Body of pancreas (tissue), 4 donors: ENCODE measurements at regions not wholly inside any gene's neighbourhood (a gene's known extent, or its start where the extent isn't known, plus 50 kb on each side); places are given as distances from the start of the nearest gene placed in this dataset.

Experiments
- ATAC-seq: fragments of 150-250 bp; one replicate; pipeline ENCODE4 v1.9.1; 2016
- DNase-seq, 4 donors: peaks; one replicate each; pipeline ENCODE4 v3.0.0-alpha.2; 2019
- H3K27ac ChIP-seq, 4 donors: fragments of 200-600 bp; sonication (generic); 1 replicate in 3 of 4; 2 replicates in 1 of 4; pipeline versions ENCODE4 v1.5.1 to v1.6.1; 2016 to 2019; ENCODE audit warnings: mild to moderate bottlenecking in 1 of 4, mixed read lengths in 1 of 4, moderate library complexity in 1 of 4
- H3K27me3 ChIP-seq, 2 donors: fragments of 200-600 bp; sonication (generic); one replicate each; pipeline ENCODE4 v1.6.0; 2016; ENCODE audit warnings: mild to moderate bottlenecking in 1 of 2
- H3K36me3 ChIP-seq, 2 donors: fragments of 200-600 bp; sonication (generic); replicated peaks in 1 of 2; 2 replicates each; pipeline ENCODE4 v1.5.1; 2016; ENCODE audit warnings: low read depth in 2 of 2; ENCODE audit not compliant: insufficient read depth in 1 of 2
- H3K4me1 ChIP-seq: fragments of 200-600 bp; sonication (generic); one replicate; pipeline ENCODE4 v1.6.0; 2016
- H3K4me3 ChIP-seq, 2 donors: fragments of 200-600 bp; sonication (generic); 1 replicate in 1 of 2; 2 replicates in 1 of 2; pipeline ENCODE4 v1.5.1; 2016 to 2019
- H3K9me3 ChIP-seq, 3 donors: fragments of 200-600 bp; sonication (generic); 1 replicate in 2 of 3; 2 replicates in 1 of 3; pipeline ENCODE4 v1.5.1; 2016
- POLR2A ChIP-seq, 3 donors: fragments of 450-650 bp; IDR thresholded peaks; one replicate each; pipeline ENCODE4 v1.6.1; 2016; ENCODE audit warnings: antibody characterized with exemption in 3 of 3, mild to moderate bottlenecking in 2 of 3
- WGBS, 2 donors: methylation state at CpG; one replicate each; pipeline ENCODE4 v1.1.5; 2017; 5-methylcytosine and 5-hydroxymethylcytosine counted together
- intact Hi-C: fragments of 100-400 bp; cut with DNase I; formaldehyde crosslinking; loops from one replicate; pipeline ENCODE4 v1.15.1; 2023
- TF ChIP-seq, protein P1 (sequence below), 7 experiments: fragments of 450-650 bp in 4 of 7; fragments of 200-600 bp in 3 of 7; sonication (generic) in 3 of 7; IDR thresholded peaks; one replicate each; pipeline ENCODE4 v1.5.1; 2016 to 2019; ENCODE audit warnings: antibody characterized with exemption in 7 of 7

DNA sequence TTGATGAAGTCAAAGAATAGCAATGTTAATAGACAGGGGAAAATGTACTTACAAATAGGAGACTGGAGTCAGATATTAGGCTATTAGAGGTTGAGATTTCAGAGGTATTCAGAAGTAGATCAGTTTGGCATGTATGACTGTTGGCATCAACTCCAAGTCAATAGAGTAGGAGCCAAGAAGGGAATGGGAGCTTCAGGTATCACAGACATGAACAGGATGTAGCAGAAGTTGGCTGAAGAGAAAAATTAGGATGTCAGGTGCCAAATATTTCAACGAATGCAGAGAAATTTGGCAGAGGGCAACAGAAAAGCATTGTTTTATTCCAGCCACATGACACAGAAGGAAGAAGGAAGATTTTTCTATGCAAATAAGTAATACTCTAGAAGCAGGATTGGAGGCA is 69.7 kb downstream of the GLYATL1 start:
- no peaks in the 10 kb centered on the region for H3K9me3 ChIP-seq
- H3K4me1 ChIP-seq: peaks cover 53% of the 10 kb centered on the region
- H3K27ac ChIP-seq: peak overlapping the region in 1 of 4 donors; percentile 35
- intact Hi-C loops: no loop called here
- WGBS, 2 donors: 6 to 16% methylated on average over 1 of the region's 1 CpG
- H3K27me3 ChIP-seq: no peaks in the 10 kb centered on the region
- ATAC-seq: peak; percentile 57
- TF ChIP-seq POLR2A (IDR thresholded peaks at IDR 0.05): no peak
- TF ChIP-seq, protein P1, sequence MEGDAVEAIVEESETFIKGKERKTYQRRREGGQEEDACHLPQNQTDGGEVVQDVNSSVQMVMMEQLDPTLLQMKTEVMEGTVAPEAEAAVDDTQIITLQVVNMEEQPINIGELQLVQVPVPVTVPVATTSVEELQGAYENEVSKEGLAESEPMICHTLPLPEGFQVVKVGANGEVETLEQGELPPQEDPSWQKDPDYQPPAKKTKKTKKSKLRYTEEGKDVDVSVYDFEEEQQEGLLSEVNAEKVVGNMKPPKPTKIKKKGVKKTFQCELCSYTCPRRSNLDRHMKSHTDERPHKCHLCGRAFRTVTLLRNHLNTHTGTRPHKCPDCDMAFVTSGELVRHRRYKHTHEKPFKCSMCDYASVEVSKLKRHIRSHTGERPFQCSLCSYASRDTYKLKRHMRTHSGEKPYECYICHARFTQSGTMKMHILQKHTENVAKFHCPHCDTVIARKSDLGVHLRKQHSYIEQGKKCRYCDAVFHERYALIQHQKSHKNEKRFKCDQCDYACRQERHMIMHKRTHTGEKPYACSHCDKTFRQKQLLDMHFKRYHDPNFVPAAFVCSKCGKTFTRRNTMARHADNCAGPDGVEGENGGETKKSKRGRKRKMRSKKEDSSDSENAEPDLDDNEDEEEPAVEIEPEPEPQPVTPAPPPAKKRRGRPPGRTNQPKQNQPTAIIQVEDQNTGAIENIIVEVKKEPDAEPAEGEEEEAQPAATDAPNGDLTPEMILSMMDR (IDR thresholded peaks at IDR 0.05): no peak
- DNase-seq: peak in 1 of 4 donors; percentile 38
- no peak overlapping the region for H3K4me3 ChIP-seq
- H3K36me3 ChIP-seq: no peaks in the 10 kb centered on the region

DNA sequence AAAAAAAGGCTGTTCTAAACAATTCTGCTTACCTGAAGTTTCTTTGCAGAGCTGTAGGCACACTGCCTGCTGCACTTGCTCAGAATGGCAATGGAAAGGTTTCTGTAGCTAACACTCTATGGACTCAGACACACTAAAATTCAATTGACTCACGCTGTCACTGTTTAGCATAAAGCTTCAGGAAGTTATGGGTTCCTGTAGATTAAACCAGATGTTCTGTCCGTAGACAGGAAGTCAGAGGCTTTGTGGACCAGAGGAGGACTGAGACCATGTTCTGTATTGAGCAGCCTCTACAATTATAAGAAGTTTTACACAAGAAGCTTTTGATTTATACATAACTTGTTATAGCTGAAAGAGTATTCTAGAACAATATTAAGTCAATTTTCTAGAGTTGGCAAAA is 70.4 kb downstream of the GLYATL1 start:
- peak overlapping the region in 1 of 4 donors; percentile 35 for H3K27ac ChIP-seq
- H3K9me3 ChIP-seq: no peaks in the 10 kb centered on the region
- H3K4me3 ChIP-seq: no peak overlapping the region
- intact Hi-C loops: no loop called here
- peaks cover 53% of the 10 kb centered on the region for H3K4me1 ChIP-seq
- H3K36me3 ChIP-seq: no peaks in the 10 kb centered on the region
- WGBS, 2 donors: 39 to 71% methylated on average over 2 of the region's 2 CpGs
- DNase-seq (no peak), ATAC-seq (no peak)
- H3K27me3 ChIP-seq: no peaks in the 10 kb centered on the region
- TF ChIP-seq POLR2A (IDR thresholded peaks at IDR 0.05): no peak
- TF ChIP-seq, protein P1 (IDR thresholded peaks at IDR 0.05): no peak

DNA sequence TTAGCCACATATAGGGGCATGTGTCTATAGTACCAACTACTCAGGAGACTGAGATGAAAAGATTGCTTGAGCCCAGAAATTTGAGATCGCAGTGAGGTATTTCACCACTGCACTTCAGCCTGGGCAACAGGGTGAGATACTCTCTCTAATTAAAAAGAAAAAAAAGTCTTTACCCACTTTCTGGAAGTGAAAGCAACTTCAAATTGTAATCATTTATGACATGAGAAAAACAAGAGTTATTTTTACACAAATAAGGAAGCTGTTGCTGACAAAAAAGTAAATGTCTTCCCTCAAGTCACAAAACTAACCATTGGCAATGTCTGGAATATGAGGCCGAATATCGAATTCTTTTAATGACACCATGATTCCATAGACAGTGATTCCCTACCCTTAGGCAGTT is 71.4 kb downstream of the GLYATL1 start:
- Histone ChIP-seq H3K9me3 (no peaks in the 10 kb centered on the region), H3K27ac (no peak overlapping the region), H3K36me3 (no peaks in the 10 kb centered on the region), H3K27me3 (no peaks in the 10 kb centered on the region), H3K4me3 (no peak overlapping the region), H3K4me1 (peaks cover 45% of the 10 kb centered on the region)
- no peak for ATAC-seq
- TF ChIP-seq, protein P1 (IDR thresholded peaks at IDR 0.05): no peak
- no peak for TF ChIP-seq POLR2A (IDR thresholded peaks at IDR 0.05)
- intact Hi-C loops: no loop called here
- 91 to 93% methylated on average over 3 of the region's 3 CpGs for WGBS, 2 donors
- DNase-seq: no peak

DNA sequence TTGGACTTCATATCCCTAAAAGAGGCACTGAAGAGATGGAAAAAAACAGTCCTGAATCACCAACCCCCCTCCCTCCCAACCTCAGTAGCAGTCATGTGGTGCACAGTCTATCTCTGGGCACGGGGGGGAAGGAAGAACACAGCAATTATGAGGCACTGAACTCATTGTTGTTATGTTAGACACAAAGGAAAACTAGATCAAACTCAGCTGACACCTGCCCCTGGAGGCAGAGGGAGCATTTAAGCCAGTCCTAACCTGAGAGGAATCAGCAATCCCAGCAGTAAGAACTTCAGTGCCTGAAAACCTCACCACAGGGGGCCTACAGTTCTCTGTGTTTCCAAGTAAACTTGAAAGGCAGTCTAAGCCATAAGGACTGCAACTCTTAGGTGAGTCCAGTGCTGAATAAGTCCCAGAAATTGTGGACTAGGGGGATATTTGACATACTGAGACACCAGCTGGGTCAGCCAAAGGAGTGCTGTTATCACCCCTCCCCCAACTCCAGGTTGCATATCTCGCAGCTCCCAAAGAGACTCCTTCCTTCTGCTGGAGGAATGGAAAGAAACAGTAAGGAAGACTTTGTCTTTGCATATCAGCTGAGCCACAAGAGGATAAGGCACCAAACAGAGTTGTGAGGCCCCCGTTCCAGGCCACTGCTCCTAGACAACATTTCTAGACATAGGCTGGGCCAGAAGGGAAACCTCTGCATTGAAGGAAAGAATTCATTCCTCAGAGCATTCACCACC is 72.5 kb downstream of the GLYATL1 start:
- Histone ChIP-seq H3K36me3 (no peaks in the 10 kb centered on the region), H3K27me3 (no peaks in the 10 kb centered on the region), H3K4me3 (no peak overlapping the region), H3K27ac (peak overlapping the region in 1 of 4 donors; percentile 14), H3K9me3 (no peaks in the 10 kb centered on the region), H3K4me1 (peaks cover 44% of the 10 kb centered on the region)
- ATAC-seq (no peak), DNase-seq (peak in 2 of 4 donors; percentile 16 to 26)
- TF ChIP-seq, protein P1 (IDR thresholded peaks at IDR 0.05): no peak
- TF ChIP-seq POLR2A (IDR thresholded peaks at IDR 0.05): no peak
- intact Hi-C loops: no loop called here
- WGBS, 2 donors: 37 to 40% methylated on average over 3 of the region's 3 CpGs
